ENCODE measurements at regions not wholly inside any gene's neighbourhood (a gene's known extent, or its start where the extent isn't known, plus 50 kb on each side); places are given as distances from the start of the nearest gene placed in this dataset.
"Not testable (repeated sequence)": the region's sequence is repeated elsewhere in the genome, so short reads cannot be mapped to it uniquely, and the experiment has no call there.

GRCh38 chr3:86519819-86520218 lies 471.1 kb downstream of the VGLL3 start:
- ATAC-seq: no peak

DNA sequence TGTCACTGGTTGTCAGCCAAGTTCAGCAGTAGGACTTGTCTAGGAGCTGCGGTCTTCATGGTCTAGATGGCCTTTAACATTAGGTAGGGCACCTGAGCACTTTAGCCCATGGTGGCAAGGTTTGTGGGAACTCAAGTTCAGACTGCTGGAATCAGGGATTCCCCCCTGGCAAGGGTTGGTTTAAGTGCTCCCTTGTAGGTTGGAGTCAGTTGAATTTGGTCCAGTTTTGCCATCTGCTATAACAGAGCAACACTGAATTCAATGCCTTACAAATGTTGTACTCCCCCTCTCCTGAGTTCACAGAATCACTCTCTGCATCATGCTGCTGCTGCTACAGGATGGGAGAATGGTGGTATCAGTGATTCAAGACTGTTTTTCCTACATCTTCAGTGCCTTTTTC lies 509.3 kb downstream of the VGLL3 start:
- no peak for ATAC-seq

DNA sequence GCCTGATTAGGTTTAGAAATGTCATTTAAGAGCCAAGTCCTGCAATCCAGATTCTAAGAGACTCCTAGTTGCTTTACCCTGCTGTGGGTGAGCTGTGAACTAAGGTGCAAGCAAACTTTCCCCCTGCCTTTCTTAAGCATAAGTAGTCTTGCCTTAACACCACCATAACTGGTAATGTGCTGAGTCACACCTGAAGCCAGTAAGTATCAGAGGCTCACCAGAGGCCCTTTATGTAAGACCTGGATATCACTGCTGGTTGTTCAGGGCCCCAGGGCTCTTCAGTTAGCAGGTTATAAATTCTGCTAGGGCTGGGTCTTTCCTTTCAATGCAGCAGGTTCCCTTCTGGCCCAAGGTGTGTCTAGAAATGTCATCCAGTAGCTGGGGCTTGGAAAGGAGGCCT lies 509.9 kb downstream of the VGLL3 start:
- ATAC-seq: no peak

DNA sequence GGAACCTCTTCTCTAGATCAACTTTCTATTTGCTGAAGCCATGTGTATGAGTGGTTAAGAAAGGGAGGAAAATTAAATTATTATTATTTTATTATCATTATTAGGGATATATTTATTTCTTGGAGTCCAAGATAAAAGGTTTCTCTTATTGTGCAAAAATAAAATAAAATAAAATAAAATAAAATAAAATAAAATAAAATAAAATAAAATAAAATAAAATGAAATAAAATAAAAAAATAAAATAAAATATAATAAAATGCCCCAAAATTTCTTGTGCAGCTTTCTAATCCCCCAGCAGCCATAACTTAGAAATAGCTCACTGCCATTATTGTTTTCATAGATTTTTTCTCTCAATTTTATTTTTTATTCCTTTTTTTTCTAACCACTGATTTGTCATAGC lies 526.8 kb downstream of the VGLL3 start:
- ATAC-seq: no peak

DNA sequence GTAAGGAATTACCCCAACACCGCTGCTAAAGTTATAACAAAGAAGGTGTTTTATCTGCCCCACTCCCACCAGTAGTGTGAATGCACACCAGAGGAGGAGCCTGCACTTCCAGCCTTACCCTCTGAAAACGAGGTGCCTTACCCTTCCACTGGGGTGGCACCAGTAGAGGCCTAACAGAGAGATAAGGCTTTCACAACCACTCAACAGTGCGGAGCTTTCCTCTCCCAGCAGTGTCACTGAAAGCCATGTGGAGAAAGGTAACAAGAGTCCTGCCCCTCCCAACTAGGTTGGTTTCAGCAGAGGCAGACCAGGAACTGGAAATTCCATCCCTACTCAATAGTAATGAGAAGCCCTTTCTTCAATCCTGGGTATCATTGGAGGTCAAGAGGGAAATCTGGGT lies 539.2 kb downstream of the VGLL3 start:
- ATAC-seq: no peak

DNA sequence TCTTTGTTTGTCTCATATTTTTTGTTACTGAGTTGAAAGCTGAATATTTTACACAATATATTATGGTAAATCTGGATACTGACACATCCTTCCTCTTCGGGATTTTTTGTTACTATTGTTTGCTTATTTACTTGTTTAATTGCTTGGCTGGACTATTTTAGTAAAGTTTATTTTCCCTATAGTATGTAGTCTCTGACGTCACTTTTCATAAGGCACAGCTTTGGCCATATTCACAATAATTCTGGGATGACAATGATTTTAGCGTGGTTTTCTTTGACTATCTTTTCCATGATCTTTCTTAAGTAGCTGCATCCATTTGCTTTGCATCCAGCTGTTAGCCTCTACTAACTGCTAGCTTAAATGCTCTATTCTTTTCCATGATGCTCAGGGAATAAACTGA lies 552.4 kb downstream of the VGLL3 start:
- no peak for ATAC-seq

DNA sequence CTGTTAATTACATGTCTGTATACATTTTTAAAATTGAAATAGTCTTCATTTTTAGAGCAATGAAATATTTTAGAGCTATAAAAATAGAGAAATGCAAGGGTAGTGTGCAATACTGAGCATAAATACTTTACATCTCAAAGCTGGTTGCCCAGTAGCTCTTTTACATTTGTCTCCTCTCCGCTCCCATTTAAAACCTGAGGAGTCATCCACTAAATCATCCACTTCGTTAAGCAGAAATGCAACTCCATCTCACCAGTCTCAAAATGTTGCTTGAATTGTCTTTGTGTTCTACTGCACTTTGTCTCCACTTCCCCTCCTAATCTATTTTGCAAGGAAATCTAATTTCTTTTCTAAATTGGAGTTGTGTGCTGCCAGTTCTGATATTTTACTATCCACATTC lies 563.6 kb downstream of the VGLL3 start:
- no peak for ATAC-seq

- ATAC-seq: no peak
These were observed 569.8 kb downstream of the VGLL3 start for GRCh38 chr3:86420990-86421739.

DNA sequence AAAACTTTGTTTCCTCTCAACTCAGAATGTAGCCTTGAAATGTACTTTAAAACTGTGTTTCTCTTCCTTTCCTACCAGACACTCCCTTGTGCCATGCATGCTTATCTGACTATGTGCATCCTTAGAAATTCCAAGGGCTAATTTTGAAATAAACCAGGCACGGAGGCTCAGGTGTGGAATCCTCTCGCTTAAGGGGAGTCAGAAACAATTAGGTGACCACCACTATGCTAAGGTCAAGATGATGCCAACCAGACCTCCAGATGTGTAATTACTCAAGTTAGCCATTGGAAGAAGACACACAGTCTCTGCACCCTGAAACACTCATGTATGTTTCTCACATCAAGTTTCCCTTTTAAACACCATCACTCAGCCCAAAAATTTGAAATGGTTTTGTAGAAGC lies 572.1 kb downstream of the VGLL3 start:
- no peak for ATAC-seq

DNA sequence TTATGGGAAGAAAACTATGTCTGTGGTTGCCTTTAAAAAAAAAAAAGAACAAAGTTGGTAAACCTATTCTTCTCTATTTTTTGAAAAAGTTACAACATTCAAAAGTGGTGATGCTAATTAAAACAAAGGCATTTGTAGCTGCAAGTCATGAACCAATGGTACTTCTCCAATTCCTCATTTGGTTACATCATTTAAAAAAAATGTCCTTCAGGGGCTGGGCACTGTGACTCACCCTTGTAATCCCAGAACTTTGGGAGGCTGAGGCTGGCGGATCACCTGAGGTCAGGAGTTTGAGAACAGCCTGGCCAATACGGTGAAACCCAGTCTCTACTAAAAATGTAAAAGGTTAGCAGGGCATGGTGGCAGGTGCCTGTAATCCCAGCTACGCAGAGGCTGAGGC lies 574.6 kb downstream of the VGLL3 start:
- ATAC-seq: no peak

- ATAC-seq: no peak
These were observed 577.3 kb downstream of the VGLL3 start for GRCh38 chr3:86413645-86414044.

- no peak for ATAC-seq
These were observed 580.4 kb downstream of the VGLL3 start for GRCh38 chr3:86410587-86410986.

DNA sequence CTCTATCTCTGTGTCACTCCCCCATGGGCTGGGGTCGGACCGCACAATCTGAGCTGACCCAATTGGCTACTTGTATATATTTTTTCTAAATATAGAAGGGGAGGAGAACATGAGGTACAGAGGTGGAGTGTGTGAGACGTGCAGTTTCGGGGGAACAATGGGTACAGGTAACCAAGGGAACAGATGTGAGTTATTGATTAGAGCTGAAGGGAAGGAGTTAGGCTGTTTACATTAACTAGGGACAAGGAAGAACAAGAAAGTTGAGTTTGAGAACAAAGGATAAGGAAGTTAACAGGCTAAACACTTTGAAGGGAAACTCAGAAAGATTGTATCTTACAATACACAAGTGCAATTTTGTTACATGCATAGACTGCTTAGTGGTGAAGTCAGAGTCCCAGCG lies 601.2 kb downstream of the VGLL3 start:
- ATAC-seq: not testable (repeated sequence)

- ATAC-seq: no peak
These were observed 602.1 kb downstream of the VGLL3 start for GRCh38 chr3:86388820-86389219.

DNA sequence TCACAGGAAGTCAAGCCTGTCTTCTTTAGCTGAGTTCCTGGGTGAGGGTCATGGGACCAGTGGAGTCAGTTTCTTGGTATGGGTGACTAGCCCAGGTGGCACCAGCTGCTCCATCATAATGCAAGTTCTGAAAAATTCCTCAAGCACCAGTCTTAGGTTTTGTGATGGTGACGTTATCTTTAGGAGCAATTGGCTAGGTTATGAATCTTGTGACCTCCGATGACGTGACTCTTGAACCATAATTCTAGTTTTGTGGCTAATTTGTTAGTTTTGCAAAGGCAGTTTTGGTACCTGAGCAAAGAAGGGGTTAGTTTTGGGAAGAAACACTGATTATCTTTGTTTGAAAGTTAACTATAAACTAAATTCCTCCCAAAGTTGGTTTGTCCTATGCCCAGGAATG lies 608.4 kb downstream of the VGLL3 start:
- ATAC-seq: no peak

DNA sequence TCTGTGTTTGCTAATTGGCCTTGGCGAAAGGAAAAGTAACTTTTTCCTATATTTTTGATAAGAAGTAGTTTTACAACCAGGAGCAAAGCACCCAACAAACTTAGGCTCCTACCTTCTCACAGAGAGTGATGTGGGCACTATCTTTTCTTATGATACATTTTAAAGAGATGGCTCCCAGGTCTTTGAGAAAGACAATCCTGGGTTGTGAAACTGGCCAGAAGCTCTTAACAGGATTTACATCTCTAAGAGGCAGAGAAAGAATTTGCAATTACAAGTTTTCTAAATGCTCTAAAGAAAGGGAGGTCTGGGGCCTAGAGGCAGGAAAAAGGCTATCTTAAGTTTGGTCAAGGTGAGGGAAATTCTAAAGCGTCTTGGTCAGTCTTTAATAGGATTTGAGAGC lies 609.7 kb downstream of the VGLL3 start:
- no peak for ATAC-seq

DNA sequence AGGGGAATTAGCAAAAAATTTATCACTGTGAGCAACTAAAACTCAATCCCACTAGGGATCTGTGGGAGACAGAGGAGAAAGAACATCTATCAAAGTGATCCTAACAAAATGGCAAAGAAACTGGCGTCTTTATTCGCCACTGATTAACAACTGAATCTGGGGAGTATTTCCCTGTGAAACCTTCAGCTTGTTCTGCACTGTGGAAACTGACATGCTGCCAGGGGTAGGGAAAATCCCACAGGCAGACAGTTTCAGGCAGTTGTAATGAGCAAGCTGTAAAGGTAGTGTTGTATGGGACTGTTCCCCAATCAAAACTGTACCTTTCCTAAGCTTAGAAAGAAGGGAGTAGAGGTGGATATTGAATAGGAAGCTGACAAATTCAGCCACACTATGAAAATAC lies 611.7 kb downstream of the VGLL3 start:
- no peak for ATAC-seq

GRCh38 chr3:86378829-86379228 lies 612.1 kb downstream of the VGLL3 start:
- no peak for ATAC-seq

GRCh38 chr3:86335566-86335965 lies 655.4 kb downstream of the VGLL3 start:
- not testable (repeated sequence) for ATAC-seq

- ATAC-seq: no peak
These were observed 657.3 kb downstream of the VGLL3 start for GRCh38 chr3:86333636-86334035.

DNA sequence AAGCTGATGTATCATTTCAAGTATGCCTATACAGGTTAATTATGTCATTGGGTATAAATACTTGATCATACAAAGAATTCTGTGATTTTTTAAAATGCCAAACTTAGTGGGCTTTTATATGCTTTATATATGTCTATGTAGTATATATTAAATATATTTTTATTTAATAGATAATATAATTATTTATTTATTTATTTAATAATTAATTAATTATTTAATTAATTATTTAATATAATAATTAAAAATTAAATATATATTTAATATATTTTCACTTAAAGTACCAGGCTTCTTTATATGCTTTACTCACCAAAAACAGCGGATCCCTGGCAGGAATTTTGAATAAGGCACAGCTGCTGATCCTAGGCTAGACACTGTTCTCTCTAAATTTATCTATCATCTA lies 687.0 kb downstream of the VGLL3 start:
- ATAC-seq: no peak

DNA sequence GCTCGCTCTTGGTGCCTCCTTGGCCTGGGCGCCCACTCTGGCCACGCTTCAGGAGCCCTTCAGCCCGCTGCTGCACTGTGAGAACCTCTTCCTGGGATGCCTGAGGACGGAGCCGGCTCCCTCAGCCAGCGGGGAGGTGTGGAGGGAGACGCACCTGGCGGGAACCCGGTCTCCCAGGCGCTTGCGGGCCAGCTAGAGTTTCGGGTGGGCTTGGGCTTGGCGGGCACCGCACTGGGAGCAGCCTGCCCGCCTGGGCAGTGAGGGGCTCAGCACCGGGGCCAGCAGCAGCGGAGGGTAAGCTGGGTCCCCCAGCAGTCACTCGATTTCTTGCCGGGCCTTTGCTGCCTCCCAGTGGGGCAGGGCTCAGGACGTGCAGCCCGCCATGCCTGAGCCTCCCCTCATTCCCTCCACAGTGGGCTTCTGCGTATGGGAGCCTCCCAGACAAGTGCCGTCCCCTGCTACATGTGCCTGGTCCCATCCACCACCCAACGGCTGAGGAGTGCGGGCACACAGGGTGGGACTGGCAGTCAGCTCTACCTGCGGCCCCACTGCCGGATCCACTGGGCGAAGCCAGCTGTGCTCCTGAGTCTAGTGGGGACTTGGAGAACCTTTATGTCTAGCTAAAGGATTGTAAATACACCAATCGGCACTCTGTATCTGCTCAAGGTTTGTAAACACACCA lies 708.7 kb downstream of the VGLL3 start:
- ATAC-seq: no peak

DNA sequence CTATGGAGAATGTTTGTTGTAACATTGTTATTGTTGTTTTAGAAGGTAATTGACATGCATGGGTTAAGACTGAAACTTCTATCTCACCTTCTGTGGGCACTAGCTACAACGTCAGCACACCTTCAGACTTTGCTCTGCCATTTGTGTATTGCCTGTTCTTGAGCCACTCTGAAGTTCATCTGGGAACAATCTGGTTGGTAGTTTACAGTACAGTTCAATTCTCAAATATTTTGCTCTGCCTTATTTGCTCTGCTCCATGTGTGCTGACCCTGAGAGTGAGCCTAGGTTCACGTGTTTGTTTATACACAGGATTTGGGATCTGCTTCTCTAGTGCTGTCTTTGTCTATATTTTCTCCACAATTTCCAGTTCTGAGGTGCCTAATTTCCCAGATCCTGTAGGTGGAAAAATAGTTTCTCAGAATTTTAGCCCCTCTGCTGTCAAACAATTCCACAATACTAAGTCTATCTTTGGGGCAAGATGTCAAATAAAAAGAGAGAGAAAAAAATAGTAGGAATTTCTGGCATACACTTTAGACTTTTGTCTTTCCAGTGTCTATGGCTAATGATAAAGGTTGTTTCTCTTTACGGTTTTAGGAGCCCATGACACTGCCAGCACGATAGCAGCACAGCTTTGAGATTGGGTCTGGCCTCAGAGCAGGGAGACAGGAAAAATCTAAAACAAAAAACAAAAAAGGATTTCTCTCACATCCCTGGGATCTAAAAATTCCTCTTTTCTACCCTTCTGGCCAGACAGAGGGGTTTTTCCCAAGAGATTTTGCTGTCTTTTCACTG lies 721.4 kb downstream of the VGLL3 start:
- ATAC-seq: no peak
